Type B pancreatic cell (in vitro differentiated cells): ENCODE measurements at regions not wholly inside any gene's neighbourhood (a gene's known extent, or its start where the extent isn't known, plus 50 kb on each side); places are given as distances from the start of the nearest gene placed in this dataset.

Experiments
- DNase-seq: peaks from one replicate; pipeline ENCODE4 v3.0.0; 2021; ENCODE audit warnings: mixed read lengths; ENCODE audit not compliant: unreplicated experiment; ENCODE audit errors: extremely low spot score
- H3K27ac Mint-ChIP-seq: 2 replicates; pipeline ENCODE4 v1.8.0; 2021; ENCODE audit warnings: mild to moderate bottlenecking, mixed read lengths
- H3K27me3 Mint-ChIP-seq: 2 replicates; pipeline ENCODE4 v1.8.0; 2021; ENCODE audit warnings: mixed read lengths
- H3K36me3 Mint-ChIP-seq: 2 replicates; pipeline ENCODE4 v1.8.0; 2021; ENCODE audit warnings: mixed read lengths
- H3K4me1 Mint-ChIP-seq: one replicate; pipeline ENCODE4 v1.8.0; 2021; ENCODE audit warnings: mixed read lengths; ENCODE audit not compliant: unreplicated experiment
- H3K4me3 Mint-ChIP-seq: 2 replicates; pipeline ENCODE4 v1.8.0; 2021; ENCODE audit warnings: mild to moderate bottlenecking, mixed read lengths
- H3K9me3 Mint-ChIP-seq: 2 replicates; pipeline ENCODE4 v1.8.0; 2021; ENCODE audit warnings: mixed read lengths
- CTCF ChIP-seq: fragments of 200-600 bp; sonication (generic); conservative IDR thresholded peaks from 2 replicates; pipeline ENCODE4 v1.5.0; 2021; ENCODE audit warnings: antibody characterized with exemption, mild to moderate bottlenecking

- no peak overlapping the region for H3K4me3 Mint-ChIP-seq
- H3K4me1 Mint-ChIP-seq, result no peaks in the 10 kb centered on the region
- H3K9me3 Mint-ChIP-seq, result no peaks in the 10 kb centered on the region
- no peak for TF ChIP-seq CTCF
- H3K27ac Mint-ChIP-seq, result no peak overlapping the region
- H3K27me3 Mint-ChIP-seq, result no peaks in the 10 kb centered on the region
- no peaks in the 10 kb centered on the region for H3K36me3 Mint-ChIP-seq
- no peak for DNase-seq
These were observed 109.2 kb downstream of the C6orf118 start for GRCh38 chr6:165200178-165200577.

DNA sequence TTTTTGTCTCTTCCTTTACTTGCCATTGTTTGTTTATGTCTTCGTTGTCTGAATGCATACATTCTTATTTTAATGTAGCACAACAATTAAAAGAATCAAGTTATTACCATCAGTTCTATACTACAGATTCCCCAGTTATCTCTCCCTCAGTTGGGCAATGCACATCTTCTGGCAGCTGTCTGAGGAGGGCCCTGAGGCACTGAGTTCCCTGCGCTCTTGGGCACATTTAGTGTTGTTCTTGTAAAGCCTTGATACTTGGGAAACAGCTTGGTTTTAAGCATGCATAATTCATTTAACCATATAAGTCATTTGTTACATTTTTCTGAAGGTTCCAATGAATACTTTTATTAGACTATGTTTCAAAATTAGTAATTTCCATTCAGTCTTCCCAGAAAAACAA, 117.9 kb downstream of the C6orf118 start:
- no peak for DNase-seq
- Mint-ChIP-seq H3K36me3 (no peaks in the 10 kb centered on the region), H3K27ac (no peak overlapping the region), H3K27me3 (no peaks in the 10 kb centered on the region), H3K4me1 (no peaks in the 10 kb centered on the region), H3K9me3 (no peaks in the 10 kb centered on the region), H3K4me3 (no peak overlapping the region)
- no peak for TF ChIP-seq CTCF

DNA sequence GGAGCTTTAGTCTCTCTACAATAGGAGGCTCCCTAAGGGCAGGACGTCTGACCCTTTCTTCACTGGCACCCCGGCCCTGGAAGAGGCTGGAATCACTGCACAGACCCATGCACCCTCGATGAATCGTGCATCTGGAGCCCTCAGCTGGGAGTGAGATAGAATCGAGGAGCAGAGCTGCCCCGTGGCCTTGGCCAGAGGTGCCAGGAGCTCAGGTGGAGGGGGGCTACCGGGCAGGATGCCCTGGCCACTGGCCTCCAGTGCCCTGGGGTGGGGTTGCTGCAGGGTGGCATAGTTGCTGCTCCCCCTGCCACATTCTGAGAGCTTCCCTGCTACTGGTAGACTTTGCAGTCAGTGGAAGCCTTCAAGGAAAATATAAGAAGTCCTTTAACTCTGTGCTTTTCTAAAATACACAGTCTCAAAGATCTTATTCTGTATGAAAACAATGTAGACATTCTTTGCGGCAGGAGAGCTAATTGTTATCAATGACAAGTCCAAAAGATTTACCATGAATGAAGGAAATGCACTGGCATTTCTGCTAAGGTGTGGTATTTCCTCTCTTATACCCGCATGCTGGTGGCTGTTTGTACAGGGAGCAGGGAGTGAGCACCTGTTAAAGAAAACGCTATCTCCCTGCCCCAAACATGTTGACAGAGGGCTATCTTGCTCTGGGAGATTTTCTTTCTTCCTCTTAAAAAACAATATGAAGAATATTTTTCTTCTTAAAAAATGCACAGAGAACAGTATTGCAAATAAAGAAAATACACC, 122.8 kb downstream of the C6orf118 start:
- Mint-ChIP-seq H3K9me3 (no peaks in the 10 kb centered on the region), H3K36me3 (no peaks in the 10 kb centered on the region)

GRCh38 chr6:165186041-165186440, 123.4 kb downstream of the C6orf118 start:
- H3K9me3 Mint-ChIP-seq, result no peaks in the 10 kb centered on the region
- TF ChIP-seq CTCF, result no peak

More for the DNA sequence above, 122.8 kb downstream of the C6orf118 start:
- H3K4me1 Mint-ChIP-seq, result no peaks in the 10 kb centered on the region
- H3K27me3 Mint-ChIP-seq, result no peaks in the 10 kb centered on the region
- TF ChIP-seq CTCF, result no peak
- H3K27ac Mint-ChIP-seq, result no peak overlapping the region
- H3K4me3 Mint-ChIP-seq, result no peak overlapping the region
- DNase-seq, result no peak

GRCh38 chr6:165184192-165184979, 125.0 kb downstream of the C6orf118 start:
- no peak for DNase-seq
- Mint-ChIP-seq H3K36me3 (no peaks in the 10 kb centered on the region), H3K27ac (no peak overlapping the region)

More at GRCh38 chr6:165186041-165186440, 123.4 kb downstream of the C6orf118 start:
- no peak for DNase-seq
- H3K27ac Mint-ChIP-seq, result no peak overlapping the region
- no peaks in the 10 kb centered on the region for H3K4me1 Mint-ChIP-seq
- H3K4me3 Mint-ChIP-seq, result no peak overlapping the region
- no peaks in the 10 kb centered on the region for H3K36me3 Mint-ChIP-seq
- no peaks in the 10 kb centered on the region for H3K27me3 Mint-ChIP-seq

More at GRCh38 chr6:165184192-165184979, 125.0 kb downstream of the C6orf118 start:
- H3K9me3 Mint-ChIP-seq, result no peaks in the 10 kb centered on the region
- H3K27me3 Mint-ChIP-seq, result no peaks in the 10 kb centered on the region
- no peak overlapping the region for H3K4me3 Mint-ChIP-seq
- H3K4me1 Mint-ChIP-seq, result no peaks in the 10 kb centered on the region
- TF ChIP-seq CTCF, result no peak
